ENCODE measurements at regions not wholly inside any gene's neighbourhood (a gene's known extent, or its start where the extent isn't known, plus 50 kb on each side); places are given as distances from the start of the nearest gene placed in this dataset.
A peak's percentile ranks its signal among the peaks of the same experiment; 100 is the strongest.

DNA sequence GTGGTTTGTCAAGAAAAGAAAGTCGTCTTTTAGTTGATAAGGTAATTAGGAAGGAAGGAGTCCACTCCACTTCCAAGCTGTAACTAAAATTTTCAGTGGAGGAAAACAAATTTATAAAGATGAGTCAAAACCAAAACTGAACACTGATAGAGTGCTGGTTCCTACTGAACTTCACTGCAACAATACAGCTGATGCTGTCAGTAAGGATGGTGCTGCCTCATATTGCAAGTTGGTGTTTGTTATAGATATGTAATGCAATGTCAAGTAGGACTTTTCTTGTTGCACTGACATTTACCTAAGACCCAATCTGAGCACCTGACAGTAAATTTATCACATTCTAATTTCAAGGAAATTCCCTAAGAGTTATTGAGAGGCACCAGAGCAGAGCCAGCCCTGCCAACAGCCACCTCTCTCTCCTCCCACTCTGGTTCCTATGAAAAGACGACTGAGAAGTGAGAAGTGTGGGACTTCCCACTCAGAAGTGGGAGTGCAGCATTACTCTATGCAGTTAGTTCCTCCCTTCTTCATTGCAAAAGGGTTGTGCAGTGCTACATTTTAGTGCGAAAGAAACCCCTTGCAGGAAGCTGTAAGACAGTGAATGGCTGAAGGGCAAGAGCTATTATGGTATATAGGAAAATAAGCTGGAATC lies 350.8 kb downstream of the NFIB start:
- no peak for TF ChIP-seq CTCF (conservative IDR thresholded peaks at IDR 0.05)
- H3K9me3 ChIP-seq (ENCODE audit: control insufficient read depth, low read depth, low read length): no peaks in the 10 kb centered on the region
- no peaks in the 10 kb centered on the region for H3K27me3 Mint-ChIP-seq (ENCODE audit: low read depth)
- no peaks in the 10 kb centered on the region for H3K36me3 Mint-ChIP-seq (ENCODE audit: insufficient read depth in 1 of 3, low read depth in 3 of 3)
- WGBS (ENCODE audit: extremely low coverage, insufficient read length, low lambda C conversion rate): no CpG with 5 or more reads among the region's 3 CpGs
- H4K5ac ChIP-seq (ENCODE audit: insufficient read length, low read depth, low read length): no peak overlapping the region
- no peak overlapping the region for H3K4ac ChIP-seq (ENCODE audit: low read depth, low read length)
- no peaks in the 10 kb centered on the region for H3K27me3 ChIP-seq (ENCODE audit: insufficient read depth, low read length)
- no peak overlapping the region for H3K9ac ChIP-seq (ENCODE audit: extremely low read depth, insufficient read length, low read length)
- H3K23me2 ChIP-seq (ENCODE audit: insufficient read length, low read depth, low read length, poor library complexity, severe bottlenecking): no peaks in the 10 kb centered on the region
- no peak overlapping the region for H3K56ac ChIP-seq (ENCODE audit: insufficient read length, low read depth, low read length)
- H2BK120ac ChIP-seq (ENCODE audit: low read depth, low read length, poor library complexity, severe bottlenecking): no peak overlapping the region
- H3K27ac ChIP-seq (ENCODE audit: insufficient read length, low read depth, low read length): no peak overlapping the region
- no peak overlapping the region for H2AK5ac ChIP-seq (ENCODE audit: insufficient read length, low read length)
- H3K27ac Mint-ChIP-seq: 0 out of 7 replicates have a peak overlapping the region, but pooled peaks of 1 of the 3 experiments have one; percentile 10
- no peak overlapping the region for H2AFZ ChIP-seq (ENCODE audit: low read length)
- no peaks in the 10 kb centered on the region for H3K4me1 ChIP-seq (ENCODE audit: insufficient read depth, low read length)
- H2BK5ac ChIP-seq (ENCODE audit: insufficient read length, low read length): no peak overlapping the region
- H3K79me2 ChIP-seq (ENCODE audit: insufficient read depth, low read length): no peaks in the 10 kb centered on the region
- no peak overlapping the region for H2BK15ac ChIP-seq (ENCODE audit: low read depth, low read length)
- H4K8ac ChIP-seq (replicated peaks; ENCODE audit: insufficient read length, low read depth, low read length): no peak overlapping the region
- no peak overlapping the region for H3K4me3 Mint-ChIP-seq
- H4K91ac ChIP-seq (ENCODE audit: insufficient read length, low read depth, low read length): no peak overlapping the region
- no peaks in the 10 kb centered on the region for H3K9me3 Mint-ChIP-seq
- H4K20me1 ChIP-seq (ENCODE audit: control insufficient read depth, insufficient read depth, insufficient read length): no peaks in the 10 kb centered on the region
- no peak overlapping the region for H3K18ac ChIP-seq (ENCODE audit: insufficient read length, low read depth, low read length)
- H3K4me1 Mint-ChIP-seq: peaks cover 0 to 15% of the 10 kb centered on the region in 2 experiments; a peak in 2 of 4 replicates
- no peak for DNase-seq
- H3K14ac ChIP-seq (ENCODE audit: insufficient read depth, low read length): no peak overlapping the region
- H3T11ph ChIP-seq (ENCODE audit: low read length): no peak overlapping the region
- H3K4me2 ChIP-seq (ENCODE audit: insufficient read depth, insufficient read length, low read length): no peak overlapping the region
- no peak overlapping the region for H2BK12ac ChIP-seq (ENCODE audit: insufficient read length, low read depth, low read length)
- H2BK20ac ChIP-seq (ENCODE audit: low read depth, low read length, poor library complexity, severe bottlenecking): no peak overlapping the region
- no peak overlapping the region for H3K23ac ChIP-seq (ENCODE audit: insufficient read length, low read depth, low read length)
- H3K79me1 ChIP-seq (ENCODE audit: insufficient read depth, low read depth, low read length, poor library complexity, severe bottlenecking): no peaks in the 10 kb centered on the region
